Nephron (organoid): ENCODE measurements at regions not wholly inside any gene's neighbourhood (a gene's known extent, or its start where the extent isn't known, plus 50 kb on each side); places are given as distances from the start of the nearest gene placed in this dataset.

ENCODE experiments used
- H3K27ac Mint-ChIP-seq, 3 experiments: 2 replicates each; pipeline ENCODE4 v1.8.0; 2020; ENCODE audit warnings: mixed read lengths in 3 of 3, mild to moderate bottlenecking in 2 of 3, moderate library complexity in 1 of 3
- H3K27me3 Mint-ChIP-seq: 2 replicates; pipeline ENCODE4 v1.8.0; 2021; ENCODE audit warnings: low read depth, mild to moderate bottlenecking, moderate library complexity, mixed read lengths
- H3K36me3 Mint-ChIP-seq: 2 replicates; pipeline ENCODE4 v1.8.0; 2020; ENCODE audit warnings: low read depth, mixed read lengths
- H3K4me1 Mint-ChIP-seq: 2 replicates; pipeline ENCODE4 v1.8.0; 2020; ENCODE audit warnings: mixed read lengths
- H3K4me3 Mint-ChIP-seq, 3 experiments: 2 replicates each; pipeline ENCODE4 v1.8.0; 2020; ENCODE audit warnings: mild to moderate bottlenecking in 3 of 3, mixed read lengths in 3 of 3, moderate library complexity in 2 of 3
- H3K9me3 Mint-ChIP-seq: 2 replicates; pipeline ENCODE4 v1.8.0; 2020; ENCODE audit warnings: mixed read lengths
- TF ChIP-seq, protein P1 (sequence below), 3 experiments: fragments of 200-600 bp; sonication (generic); IDR thresholded peaks; one replicate each; pipeline ENCODE4 v1.5.0; 2021; ENCODE audit warnings: antibody characterized with exemption in 3 of 3; ENCODE audit not compliant: unreplicated experiment in 3 of 3

- Mint-ChIP-seq H3K36me3 (no peaks in the 10 kb centered on the region), H3K9me3 (no peaks in the 10 kb centered on the region), H3K4me3 (no peak overlapping the region), H3K4me1 (peaks cover 31% of the 10 kb centered on the region), H3K27ac (peak overlapping the region; percentile 8 to 30 (median 11)), H3K27me3 (no peaks in the 10 kb centered on the region)
- TF ChIP-seq, protein P1, sequence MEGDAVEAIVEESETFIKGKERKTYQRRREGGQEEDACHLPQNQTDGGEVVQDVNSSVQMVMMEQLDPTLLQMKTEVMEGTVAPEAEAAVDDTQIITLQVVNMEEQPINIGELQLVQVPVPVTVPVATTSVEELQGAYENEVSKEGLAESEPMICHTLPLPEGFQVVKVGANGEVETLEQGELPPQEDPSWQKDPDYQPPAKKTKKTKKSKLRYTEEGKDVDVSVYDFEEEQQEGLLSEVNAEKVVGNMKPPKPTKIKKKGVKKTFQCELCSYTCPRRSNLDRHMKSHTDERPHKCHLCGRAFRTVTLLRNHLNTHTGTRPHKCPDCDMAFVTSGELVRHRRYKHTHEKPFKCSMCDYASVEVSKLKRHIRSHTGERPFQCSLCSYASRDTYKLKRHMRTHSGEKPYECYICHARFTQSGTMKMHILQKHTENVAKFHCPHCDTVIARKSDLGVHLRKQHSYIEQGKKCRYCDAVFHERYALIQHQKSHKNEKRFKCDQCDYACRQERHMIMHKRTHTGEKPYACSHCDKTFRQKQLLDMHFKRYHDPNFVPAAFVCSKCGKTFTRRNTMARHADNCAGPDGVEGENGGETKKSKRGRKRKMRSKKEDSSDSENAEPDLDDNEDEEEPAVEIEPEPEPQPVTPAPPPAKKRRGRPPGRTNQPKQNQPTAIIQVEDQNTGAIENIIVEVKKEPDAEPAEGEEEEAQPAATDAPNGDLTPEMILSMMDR (IDR thresholded peaks at IDR 0.05; ENCODE audit: unreplicated experiment in 3 of 3) = no peak
Measured at GRCh38 chr5:74316064-74316603, 324.4 kb downstream of the ENC1 start.

DNA sequence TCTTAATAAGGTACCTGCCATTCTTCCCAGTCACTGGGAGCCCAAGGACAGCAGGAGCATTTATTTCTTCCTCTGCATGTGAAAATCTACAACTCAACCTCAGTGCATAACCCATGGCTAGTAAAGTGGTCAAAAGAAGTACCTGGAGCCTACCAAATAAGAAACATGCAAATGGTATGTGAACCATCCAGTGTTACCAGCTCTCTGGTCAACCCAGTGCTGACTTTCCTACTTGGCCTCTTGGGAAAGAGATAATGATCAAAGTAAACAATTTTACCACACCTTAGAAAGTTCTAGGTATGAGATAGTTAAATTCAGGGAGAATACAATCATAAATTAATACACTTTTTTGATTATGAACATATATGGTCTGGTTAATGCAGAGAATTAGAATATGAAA, 325.6 kb downstream of the ENC1 start:
- TF ChIP-seq, protein P1 (IDR thresholded peaks at IDR 0.05; ENCODE audit: unreplicated experiment in 3 of 3) = no peak
- H3K9me3 Mint-ChIP-seq = no peaks in the 10 kb centered on the region
- H3K4me3 Mint-ChIP-seq = no peak overlapping the region
- no peak overlapping the region for H3K27ac Mint-ChIP-seq
- peaks cover 42% of the 10 kb centered on the region for H3K4me1 Mint-ChIP-seq
- H3K27me3 Mint-ChIP-seq = no peaks in the 10 kb centered on the region
- H3K36me3 Mint-ChIP-seq = no peaks in the 10 kb centered on the region

- H3K27ac Mint-ChIP-seq = peak overlapping the region in 1 of 3 experiments; percentile 21
- no peaks in the 10 kb centered on the region for H3K9me3 Mint-ChIP-seq
- no peaks in the 10 kb centered on the region for H3K36me3 Mint-ChIP-seq
- peaks cover 42% of the 10 kb centered on the region for H3K4me1 Mint-ChIP-seq
- H3K4me3 Mint-ChIP-seq = no peak overlapping the region
- TF ChIP-seq, protein P1 (IDR thresholded peaks at IDR 0.05; ENCODE audit: unreplicated experiment in 3 of 3) = no peak
- H3K27me3 Mint-ChIP-seq = no peaks in the 10 kb centered on the region
Measured at GRCh38 chr5:74313896-74314295, 326.6 kb downstream of the ENC1 start.

DNA sequence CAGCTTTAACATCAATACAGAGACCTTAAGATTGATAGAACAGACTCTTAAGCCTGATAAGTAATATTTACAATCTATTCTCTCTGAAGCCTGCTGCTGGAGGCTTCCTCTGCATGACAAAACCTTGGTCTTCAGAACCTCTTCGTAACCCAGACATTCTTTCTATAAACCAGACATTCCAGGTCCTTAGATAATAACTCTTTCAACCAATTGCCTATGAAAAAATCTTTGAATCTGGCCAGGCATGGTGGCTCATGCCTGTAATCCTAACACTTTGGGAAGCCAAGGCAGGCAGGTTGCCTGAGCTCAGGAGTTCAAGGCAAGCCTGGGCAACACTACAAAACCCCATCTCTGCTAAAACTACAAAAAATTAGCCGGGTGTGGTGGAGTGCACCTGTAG, 327.8 kb downstream of the ENC1 start:
- no peaks in the 10 kb centered on the region for H3K36me3 Mint-ChIP-seq
- H3K27ac Mint-ChIP-seq = peak overlapping the region in 1 of 3 experiments; percentile 72
- no peaks in the 10 kb centered on the region for H3K9me3 Mint-ChIP-seq
- TF ChIP-seq, protein P1 (IDR thresholded peaks at IDR 0.05; ENCODE audit: unreplicated experiment in 3 of 3) = no peak
- H3K4me3 Mint-ChIP-seq = no peak overlapping the region
- H3K4me1 Mint-ChIP-seq = peaks cover 42% of the 10 kb centered on the region
- no peaks in the 10 kb centered on the region for H3K27me3 Mint-ChIP-seq

- H3K4me3 Mint-ChIP-seq = no peak overlapping the region
- H3K9me3 Mint-ChIP-seq = no peaks in the 10 kb centered on the region
- TF ChIP-seq, protein P1 (IDR thresholded peaks at IDR 0.05; ENCODE audit: unreplicated experiment in 3 of 3) = no peak
- no peaks in the 10 kb centered on the region for H3K36me3 Mint-ChIP-seq
- H3K27me3 Mint-ChIP-seq = no peaks in the 10 kb centered on the region
- peaks cover 42% of the 10 kb centered on the region for H3K4me1 Mint-ChIP-seq
- peak overlapping the region in 2 of 3 experiments; percentile 52 to 72 for H3K27ac Mint-ChIP-seq
Measured at GRCh38 chr5:74311961-74312360, 328.6 kb downstream of the ENC1 start.
